Transverse colon (tissue), 4 donors: ENCODE measurements at regions not wholly inside any gene's neighbourhood (a gene's known extent, or its start where the extent isn't known, plus 50 kb on each side); places are given as distances from the start of the nearest gene placed in this dataset.

Source experiments
- POLR2A ChIP-seq: fragments of 450-650 bp; IDR thresholded peaks from one replicate; pipeline ENCODE4 v1.6.1; 2016; ENCODE audit warnings: antibody characterized with exemption, mild to moderate bottlenecking, moderate library complexity
- POLR2AphosphoS5 ChIP-seq, 3 donors: sonication (generic); formaldehyde crosslinking; IDR thresholded peaks; one replicate each; pipeline ENCODE4 v1.6.1; 2016; ENCODE audit warnings: antibody characterized with exemption in 3 of 3
- TF ChIP-seq, protein P1 (sequence below), 5 experiments: fragments of 200-600 bp in 3 of 5; fragments of 450-650 bp in 2 of 5; sonication (generic) in 3 of 5; IDR thresholded peaks; 1 replicate in 2 of 5; 2 replicates in 3 of 5; pipeline ENCODE4 v1.5.1; 2016 to 2017; ENCODE audit warnings: antibody characterized with exemption in 5 of 5, inconsistent platforms in 3 of 5, mild to moderate bottlenecking in 2 of 5, moderate library complexity in 1 of 5

- TF ChIP-seq, protein P1, sequence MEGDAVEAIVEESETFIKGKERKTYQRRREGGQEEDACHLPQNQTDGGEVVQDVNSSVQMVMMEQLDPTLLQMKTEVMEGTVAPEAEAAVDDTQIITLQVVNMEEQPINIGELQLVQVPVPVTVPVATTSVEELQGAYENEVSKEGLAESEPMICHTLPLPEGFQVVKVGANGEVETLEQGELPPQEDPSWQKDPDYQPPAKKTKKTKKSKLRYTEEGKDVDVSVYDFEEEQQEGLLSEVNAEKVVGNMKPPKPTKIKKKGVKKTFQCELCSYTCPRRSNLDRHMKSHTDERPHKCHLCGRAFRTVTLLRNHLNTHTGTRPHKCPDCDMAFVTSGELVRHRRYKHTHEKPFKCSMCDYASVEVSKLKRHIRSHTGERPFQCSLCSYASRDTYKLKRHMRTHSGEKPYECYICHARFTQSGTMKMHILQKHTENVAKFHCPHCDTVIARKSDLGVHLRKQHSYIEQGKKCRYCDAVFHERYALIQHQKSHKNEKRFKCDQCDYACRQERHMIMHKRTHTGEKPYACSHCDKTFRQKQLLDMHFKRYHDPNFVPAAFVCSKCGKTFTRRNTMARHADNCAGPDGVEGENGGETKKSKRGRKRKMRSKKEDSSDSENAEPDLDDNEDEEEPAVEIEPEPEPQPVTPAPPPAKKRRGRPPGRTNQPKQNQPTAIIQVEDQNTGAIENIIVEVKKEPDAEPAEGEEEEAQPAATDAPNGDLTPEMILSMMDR (IDR thresholded peaks at IDR 0.05) = no peak
- no peak for TF ChIP-seq POLR2A
- no peak for TF ChIP-seq POLR2AphosphoS5 (IDR thresholded peaks at IDR 0.05)
Measured at GRCh38 chr3:147930232-147930807, 521.2 kb downstream of the ZIC1 start.
